Loucy (cell line): ENCODE measurements at regions not wholly inside any gene's neighbourhood (a gene's known extent, or its start where the extent isn't known, plus 50 kb on each side); places are given as distances from the start of the nearest gene placed in this dataset.

Experiments
- H2AFZ ChIP-seq: fragments of 200-600 bp; sonication (generic); 2 replicates; pipeline ENCODE4 v1.6.0; 2016; ENCODE audit warnings: antibody characterized with exemption, mild to moderate bottlenecking, low read length, moderate library complexity
- H3F3A ChIP-seq: fragments of 200-600 bp; 2 replicates; pipeline ENCODE4 v1.6.0; 2016; ENCODE audit warnings: antibody characterized with exemption, low read depth, mild to moderate bottlenecking
- H3K27me3 ChIP-seq: fragments of 200-600 bp; sonication (generic); 2 replicates; pipeline ENCODE4 v1.6.1; 2014; ENCODE audit warnings: low read length, mild to moderate bottlenecking; ENCODE audit not compliant: insufficient read depth, poor library complexity, severe bottlenecking
- H3K36me3 ChIP-seq: fragments of 200-600 bp; sonication (generic); 2 replicates; pipeline ENCODE4 v1.6.1; 2016; ENCODE audit warnings: low read length; ENCODE audit not compliant: insufficient read depth
- H3K4me1 ChIP-seq: fragments of 200-600 bp; sonication (generic); 2 replicates; pipeline ENCODE4 v1.5.1; 2014; ENCODE audit warnings: low read length, mild to moderate bottlenecking; ENCODE audit not compliant: insufficient read depth, poor library complexity, severe bottlenecking
- H3K4me2 ChIP-seq: fragments of 200-600 bp; sonication (generic); 2 replicates; pipeline ENCODE4 v1.6.0; 2014; ENCODE audit warnings: antibody characterized with exemption, low read length, low read depth, mild to moderate bottlenecking; ENCODE audit not compliant: poor library complexity, severe bottlenecking
- H3K4me3 ChIP-seq: fragments of 200-600 bp; sonication (generic); 2 replicates; pipeline ENCODE4 v1.5.1; 2014; ENCODE audit warnings: low read length, mild to moderate bottlenecking, mixed read lengths; ENCODE audit not compliant: poor library complexity, severe bottlenecking
- H3K79me2 ChIP-seq: fragments of 200-600 bp; sonication (generic); 2 replicates; pipeline ENCODE4 v1.6.1; 2014; ENCODE audit warnings: low read length; ENCODE audit not compliant: insufficient read depth
- H3K9ac ChIP-seq: fragments of 200-600 bp; sonication (generic); 2 replicates; pipeline ENCODE4 v1.6.0; 2014; ENCODE audit warnings: mild to moderate bottlenecking, low read depth, low read length, moderate library complexity; ENCODE audit not compliant: poor library complexity, severe bottlenecking
- H3K9me2 ChIP-seq: fragments of 200-600 bp; sonication (generic); replicated peaks from 2 replicates; pipeline ENCODE4 v1.6.1; 2016; ENCODE audit warnings: low read depth, low read length, mixed read lengths
- H3K9me3 ChIP-seq: fragments of 200-600 bp; sonication (generic); 2 replicates; pipeline ENCODE4 v1.6.1; 2014; ENCODE audit warnings: mild to moderate bottlenecking, antibody characterized with exemption, low read length, low read depth; ENCODE audit not compliant: insufficient read depth
- H4K20me1 ChIP-seq: fragments of 200-600 bp; sonication (generic); 2 replicates; pipeline ENCODE4 v1.6.0; 2014; ENCODE audit warnings: antibody characterized with exemption, low read length, mild to moderate bottlenecking; ENCODE audit not compliant: insufficient read depth, poor library complexity, severe bottlenecking
- CTCF ChIP-seq: fragments of 200-600 bp; sonication (generic); conservative IDR thresholded peaks from 2 replicates; pipeline ENCODE4 v1.5.1; 2014; ENCODE audit warnings: mild to moderate bottlenecking, antibody characterized with exemption, low read length
- EZH2phosphoT487 ChIP-seq: fragments of 200-600 bp; IDR thresholded peaks from 2 replicates; pipeline ENCODE4 v1.6.1; 2018; ENCODE audit warnings: antibody characterized with exemption, mild to moderate bottlenecking, moderate library complexity, borderline replicate concordance

- Histone ChIP-seq H3K9ac (no peak overlapping the region), H2AFZ (no peak overlapping the region), H3K27me3 (no peaks in the 10 kb centered on the region), H3K79me2 (no peaks in the 10 kb centered on the region), H3K4me1 (no peaks in the 10 kb centered on the region), H3K4me2 (no peak overlapping the region), H4K20me1 (no peaks in the 10 kb centered on the region), H3K9me3 (no peaks in the 10 kb centered on the region), H3K9me2 (0 out of 2 replicates have a peak, but pooled peaks cover 3% of the 10 kb centered on the region), H3F3A (no peaks in the 10 kb centered on the region), H3K4me3 (no peak overlapping the region), H3K36me3 (no peaks in the 10 kb centered on the region)
- no peak for TF ChIP-seq CTCF
- TF ChIP-seq EZH2phosphoT487: no peak
These were observed 2061.2 kb upstream of the CDH9 start for GRCh38 chr5:29099585-29099984.

- TF ChIP-seq EZH2phosphoT487: no peak
- TF ChIP-seq CTCF: no peak
- H2AFZ ChIP-seq: no peak overlapping the region
- no peaks in the 10 kb centered on the region for H3K27me3 ChIP-seq
- H3F3A ChIP-seq: no peaks in the 10 kb centered on the region
- no peaks in the 10 kb centered on the region for H3K36me3 ChIP-seq
- no peaks in the 10 kb centered on the region for H3K9me3 ChIP-seq
- no peak overlapping the region for H3K4me3 ChIP-seq
- H3K4me2 ChIP-seq: no peak overlapping the region
- no peaks in the 10 kb centered on the region for H3K9me2 ChIP-seq
- no peaks in the 10 kb centered on the region for H3K79me2 ChIP-seq
- H3K9ac ChIP-seq: no peak overlapping the region
- no peaks in the 10 kb centered on the region for H4K20me1 ChIP-seq
- H3K4me1 ChIP-seq: no peaks in the 10 kb centered on the region
These were observed 2051.3 kb upstream of the CDH9 start for GRCh38 chr5:29089591-29090130.

- Histone ChIP-seq H3K27me3 (no peaks in the 10 kb centered on the region), H3F3A (no peaks in the 10 kb centered on the region), H3K79me2 (no peaks in the 10 kb centered on the region), H3K4me1 (no peaks in the 10 kb centered on the region), H2AFZ (no peak overlapping the region), H3K9me2 (no peaks in the 10 kb centered on the region), H3K4me2 (no peak overlapping the region), H3K9me3 (no peaks in the 10 kb centered on the region; the same call in 1 of the 2 replicates), H3K9ac (no peak overlapping the region), H3K36me3 (no peaks in the 10 kb centered on the region), H3K4me3 (no peak overlapping the region), H4K20me1 (no peaks in the 10 kb centered on the region)
- TF ChIP-seq CTCF: no peak
- TF ChIP-seq EZH2phosphoT487: no peak
These were observed 2046.8 kb upstream of the CDH9 start for GRCh38 chr5:29085142-29085541.
